Right atrium auricular region (tissue), 2 donors: ENCODE measurements at regions not wholly inside any gene's neighbourhood (a gene's known extent, or its start where the extent isn't known, plus 50 kb on each side); places are given as distances from the start of the nearest gene placed in this dataset.

Experiments
- DNase-seq: peaks from one replicate; pipeline ENCODE4 v3.0.0-alpha.2; 2019; ENCODE audit warnings: low spot score
- H3K27ac ChIP-seq, 2 donors: fragments of 200-600 bp; sonication (generic); 1 replicate in 1 of 2; 2 replicates in 1 of 2; pipeline ENCODE4 v1.5.1; 2016 to 2019
- H3K27me3 ChIP-seq, 2 donors: fragments of 200-600 bp; sonication (generic); one replicate each; pipeline versions ENCODE4 v1.5.1 to v1.6.0; 2017 to 2019
- H3K36me3 ChIP-seq: fragments of 200-600 bp; sonication (generic); one replicate; pipeline ENCODE4 v1.5.1; 2016
- H3K4me1 ChIP-seq, 2 donors: fragments of 200-600 bp; sonication (generic); one replicate each; pipeline versions ENCODE4 v1.5.1 to v1.6.0; 2017 to 2019
- H3K4me3 ChIP-seq, 2 donors: fragments of 200-600 bp; sonication (generic); 1 replicate in 1 of 2; 2 replicates in 1 of 2; pipeline ENCODE4 v1.5.1; 2017 to 2019; ENCODE audit warnings: mild to moderate bottlenecking in 1 of 2, moderate library complexity in 1 of 2
- H3K9me3 ChIP-seq, 2 donors: fragments of 200-600 bp; sonication (generic); one replicate each; pipeline ENCODE4 v1.5.1; 2019
- TF ChIP-seq, protein P1 (sequence below), 2 donors: fragments of 200-600 bp; sonication (generic); IDR thresholded peaks; one replicate each; pipeline ENCODE4 v1.5.1; 2019; ENCODE audit warnings: antibody characterized with exemption in 2 of 2

GRCh38 chr3:148106062-148106461, 591.6 kb upstream of the AGTR1 start:
- H3K4me3 ChIP-seq, result no peak overlapping the region
- H3K27ac ChIP-seq, result no peak overlapping the region
- TF ChIP-seq, protein P1, sequence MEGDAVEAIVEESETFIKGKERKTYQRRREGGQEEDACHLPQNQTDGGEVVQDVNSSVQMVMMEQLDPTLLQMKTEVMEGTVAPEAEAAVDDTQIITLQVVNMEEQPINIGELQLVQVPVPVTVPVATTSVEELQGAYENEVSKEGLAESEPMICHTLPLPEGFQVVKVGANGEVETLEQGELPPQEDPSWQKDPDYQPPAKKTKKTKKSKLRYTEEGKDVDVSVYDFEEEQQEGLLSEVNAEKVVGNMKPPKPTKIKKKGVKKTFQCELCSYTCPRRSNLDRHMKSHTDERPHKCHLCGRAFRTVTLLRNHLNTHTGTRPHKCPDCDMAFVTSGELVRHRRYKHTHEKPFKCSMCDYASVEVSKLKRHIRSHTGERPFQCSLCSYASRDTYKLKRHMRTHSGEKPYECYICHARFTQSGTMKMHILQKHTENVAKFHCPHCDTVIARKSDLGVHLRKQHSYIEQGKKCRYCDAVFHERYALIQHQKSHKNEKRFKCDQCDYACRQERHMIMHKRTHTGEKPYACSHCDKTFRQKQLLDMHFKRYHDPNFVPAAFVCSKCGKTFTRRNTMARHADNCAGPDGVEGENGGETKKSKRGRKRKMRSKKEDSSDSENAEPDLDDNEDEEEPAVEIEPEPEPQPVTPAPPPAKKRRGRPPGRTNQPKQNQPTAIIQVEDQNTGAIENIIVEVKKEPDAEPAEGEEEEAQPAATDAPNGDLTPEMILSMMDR (IDR thresholded peaks at IDR 0.05), result no peak
- no peaks in the 10 kb centered on the region for H3K36me3 ChIP-seq
- no peaks in the 10 kb centered on the region for H3K4me1 ChIP-seq
- H3K9me3 ChIP-seq, result no peaks in the 10 kb centered on the region
- H3K27me3 ChIP-seq, result no peaks in the 10 kb centered on the region
- no peak for DNase-seq

GRCh38 chr3:148126956-148127355, 570.7 kb upstream of the AGTR1 start:
- TF ChIP-seq, protein P1 (IDR thresholded peaks at IDR 0.05), result no peak
- Histone ChIP-seq H3K9me3 (no peaks in the 10 kb centered on the region), H3K4me3 (no peak overlapping the region), H3K4me1 (no peaks in the 10 kb centered on the region), H3K27ac (no peak overlapping the region), H3K27me3 (no peaks in the 10 kb centered on the region), H3K36me3 (no peaks in the 10 kb centered on the region)
- DNase-seq, result no peak

DNA sequence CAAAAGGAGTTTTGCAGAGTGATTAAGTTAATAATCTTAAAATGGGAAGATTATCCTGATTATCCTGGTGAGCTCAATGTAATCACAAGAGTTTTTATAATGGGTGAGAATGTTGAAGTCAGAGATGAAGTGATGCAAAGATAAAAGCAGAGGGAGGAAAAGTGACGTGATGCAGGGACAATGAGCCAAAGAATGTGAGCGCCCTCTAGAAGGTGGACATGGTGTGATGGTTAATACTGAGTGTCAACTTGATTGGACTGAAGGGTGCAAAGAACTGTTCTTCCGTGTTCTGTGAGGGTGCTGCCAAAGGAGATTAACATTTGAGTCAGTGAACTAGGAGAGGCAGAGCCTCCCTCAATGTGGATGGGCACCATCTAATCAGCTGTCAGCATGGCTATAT, 569.6 kb upstream of the AGTR1 start:
- H3K4me3 ChIP-seq, result no peak overlapping the region
- no peaks in the 10 kb centered on the region for H3K36me3 ChIP-seq
- H3K27ac ChIP-seq, result no peak overlapping the region
- H3K27me3 ChIP-seq, result no peaks in the 10 kb centered on the region
- H3K9me3 ChIP-seq, result no peaks in the 10 kb centered on the region
- H3K4me1 ChIP-seq, result no peaks in the 10 kb centered on the region
- no peak for DNase-seq
- TF ChIP-seq, protein P1 (IDR thresholded peaks at IDR 0.05), result no peak

GRCh38 chr3:148131990-148132638, 565.6 kb upstream of the AGTR1 start:
- H3K4me1 ChIP-seq, result no peaks in the 10 kb centered on the region
- no peaks in the 10 kb centered on the region for H3K36me3 ChIP-seq
- H3K9me3 ChIP-seq, result no peaks in the 10 kb centered on the region
- DNase-seq, result no peak
- H3K27me3 ChIP-seq, result no peaks in the 10 kb centered on the region
- H3K4me3 ChIP-seq, result no peak overlapping the region
- H3K27ac ChIP-seq, result no peak overlapping the region
- TF ChIP-seq, protein P1 (IDR thresholded peaks at IDR 0.05), result no peak

DNA sequence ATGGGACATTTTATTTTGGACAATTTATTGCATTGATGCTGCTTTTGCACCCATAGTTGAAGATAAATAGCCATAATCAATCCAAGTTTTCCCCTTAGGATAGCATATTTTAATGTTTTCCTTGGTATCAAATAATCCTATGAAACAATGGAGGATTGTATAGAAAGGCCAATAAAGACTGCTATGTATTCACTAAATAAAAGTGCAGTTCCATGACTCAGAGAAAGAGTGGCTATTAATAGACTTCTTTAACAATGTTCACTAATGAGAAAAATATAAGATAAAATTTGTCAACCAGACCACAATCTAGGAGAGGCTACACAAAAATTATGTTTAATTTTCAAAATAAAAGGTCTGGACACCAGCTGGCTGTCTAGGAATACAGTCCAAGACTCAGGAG, 560.9 kb upstream of the AGTR1 start:
- Histone ChIP-seq H3K36me3 (no peaks in the 10 kb centered on the region), H3K4me1 (no peaks in the 10 kb centered on the region), H3K27me3 (no peaks in the 10 kb centered on the region), H3K9me3 (no peaks in the 10 kb centered on the region), H3K4me3 (no peak overlapping the region), H3K27ac (no peak overlapping the region)
- TF ChIP-seq, protein P1 (IDR thresholded peaks at IDR 0.05), result no peak
- DNase-seq, result no peak

DNA sequence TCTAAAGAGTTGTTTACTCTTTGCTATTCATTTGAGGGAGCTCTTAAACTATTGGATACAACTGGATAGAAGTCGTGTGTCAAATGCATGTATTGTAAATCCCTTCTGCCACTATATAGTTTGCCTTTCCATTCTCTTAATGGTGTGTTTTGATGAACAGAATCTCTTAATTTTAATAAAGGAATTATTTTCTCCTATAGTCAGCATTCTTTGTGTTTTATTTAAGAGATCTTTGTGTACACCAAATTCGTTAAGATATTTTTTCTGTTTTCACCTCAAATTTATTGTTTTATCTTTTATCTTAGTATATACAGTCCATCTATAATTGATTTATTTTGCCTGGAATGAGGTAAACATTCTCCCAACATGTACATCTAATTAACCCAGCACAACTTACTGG, 551.5 kb upstream of the AGTR1 start:
- no peak for DNase-seq
- no peaks in the 10 kb centered on the region for H3K4me1 ChIP-seq
- no peaks in the 10 kb centered on the region for H3K9me3 ChIP-seq
- H3K4me3 ChIP-seq, result no peak overlapping the region
- TF ChIP-seq, protein P1 (IDR thresholded peaks at IDR 0.05), result no peak
- H3K36me3 ChIP-seq, result no peaks in the 10 kb centered on the region
- no peak overlapping the region for H3K27ac ChIP-seq
- no peaks in the 10 kb centered on the region for H3K27me3 ChIP-seq
